ENCODE measurements at regions not wholly inside any gene's neighbourhood (a gene's known extent, or its start where the extent isn't known, plus 50 kb on each side); places are given as distances from the start of the nearest gene placed in this dataset.

GRCh38 chr2:6060992-6061663 lies 368.9 kb downstream of the SOX11 start:
- no peak overlapping the region for H3K4me3 ChIP-seq (ENCODE audit: low read depth, low read length)
- no peak for DNase-seq (ENCODE audit: low read depth)
- TF ChIP-seq MAX (IDR thresholded peaks at IDR 0.05; ENCODE audit: low read depth, low read length) (no peak), MYC (IDR thresholded peaks at IDR 0.05; ENCODE audit: low read depth, low read length) (no peak), CTCF (IDR thresholded peaks at IDR 0.05; ENCODE audit: low read depth, low read length) (no peak), POLR2A (IDR thresholded peaks at IDR 0.05; ENCODE audit: extremely low read depth, insufficient read length) (no peak)

- TF ChIP-seq MYC (IDR thresholded peaks at IDR 0.05; ENCODE audit: low read depth, low read length) = no peak
- no peak for TF ChIP-seq CTCF (IDR thresholded peaks at IDR 0.05; ENCODE audit: low read depth, low read length)
- H3K4me3 ChIP-seq (ENCODE audit: low read depth, low read length) = no peak overlapping the region
- DNase-seq (ENCODE audit: low read depth) = no peak
Observed at GRCh38 chr2:6064757-6065156, 372.6 kb downstream of the SOX11 start.

- no peak for DNase-seq (ENCODE audit: low read depth)
- TF ChIP-seq MYC (IDR thresholded peaks at IDR 0.05; ENCODE audit: low read depth, low read length) (no peak), CTCF (IDR thresholded peaks at IDR 0.05; ENCODE audit: low read depth, low read length) (no peak), POLR2A (IDR thresholded peaks at IDR 0.05; ENCODE audit: extremely low read depth, insufficient read length) (no peak)
- no peak overlapping the region for H3K4me3 ChIP-seq (ENCODE audit: low read depth, low read length)
Observed at GRCh38 chr2:6065703-6066102, 373.5 kb downstream of the SOX11 start.

- no peak for DNase-seq (ENCODE audit: low read depth)
- H3K4me3 ChIP-seq (ENCODE audit: low read depth, low read length) = no peak overlapping the region
- TF ChIP-seq CTCF (IDR thresholded peaks at IDR 0.05; ENCODE audit: low read depth, low read length) (no peak), MAX (IDR thresholded peaks at IDR 0.05; ENCODE audit: low read depth, low read length) (no peak), POLR2A (IDR thresholded peaks at IDR 0.05; ENCODE audit: extremely low read depth, insufficient read length) (no peak), MYC (IDR thresholded peaks at IDR 0.05; ENCODE audit: low read depth, low read length) (no peak)
Observed at GRCh38 chr2:6067089-6067488, 374.9 kb downstream of the SOX11 start.

GRCh38 chr2:6067806-6068205 lies 375.6 kb downstream of the SOX11 start:
- DNase-seq (ENCODE audit: low read depth) = no peak
- no peak overlapping the region for H3K4me3 ChIP-seq (ENCODE audit: low read depth, low read length)
- TF ChIP-seq POLR2A (IDR thresholded peaks at IDR 0.05; ENCODE audit: extremely low read depth, insufficient read length) = no peak
- TF ChIP-seq MAX (IDR thresholded peaks at IDR 0.05; ENCODE audit: low read depth, low read length) = no peak
- no peak for TF ChIP-seq MYC (IDR thresholded peaks at IDR 0.05; ENCODE audit: low read depth, low read length)
- TF ChIP-seq CTCF (IDR thresholded peaks at IDR 0.05; ENCODE audit: low read depth, low read length) = no peak

GRCh38 chr2:6068429-6068828 lies 376.2 kb downstream of the SOX11 start:
- no peak for DNase-seq (ENCODE audit: low read depth)
- no peak overlapping the region for H3K4me3 ChIP-seq (ENCODE audit: low read depth, low read length)
- TF ChIP-seq CTCF (IDR thresholded peaks at IDR 0.05; ENCODE audit: low read depth, low read length) = no peak
- no peak for TF ChIP-seq POLR2A (IDR thresholded peaks at IDR 0.05; ENCODE audit: extremely low read depth, insufficient read length)
- TF ChIP-seq MYC (IDR thresholded peaks at IDR 0.05; ENCODE audit: low read depth, low read length) = no peak
- TF ChIP-seq MAX (IDR thresholded peaks at IDR 0.05; ENCODE audit: low read depth, low read length) = no peak
